IPS-18c (cell line): ENCODE measurements at regions not wholly inside any gene's neighbourhood (a gene's known extent, or its start where the extent isn't known, plus 50 kb on each side); places are given as distances from the start of the nearest gene placed in this dataset.

Experiments used
- H3K4me3 ChIP-seq: 2 replicates; pipeline ENCODE4 v1.7.0; 2013; ENCODE audit warnings: low read depth, mild to moderate bottlenecking, low read length, moderate library complexity; ENCODE audit not compliant: insufficient read depth
- H3K9me3 ChIP-seq: one replicate; pipeline ENCODE4 v1.6.1; 2013; ENCODE audit warnings: mild to moderate bottlenecking, low read length, moderate library complexity; ENCODE audit not compliant: control insufficient read depth, insufficient read depth

- Histone ChIP-seq H3K9me3 (no peaks in the 10 kb centered on the region), H3K4me3 (no peak overlapping the region)
These were observed 339.3 kb upstream of the PLET1 start for GRCh38 chr11:112599856-112600533.

GRCh38 chr11:112605093-112605666 lies 344.5 kb upstream of the PLET1 start:
- H3K9me3 ChIP-seq, result peaks cover 2% of the 10 kb centered on the region
- no peak overlapping the region for H3K4me3 ChIP-seq

GRCh38 chr11:112606656-112607055 lies 346.0 kb upstream of the PLET1 start:
- H3K4me3 ChIP-seq, result no peak overlapping the region
- peaks cover 2% of the 10 kb centered on the region for H3K9me3 ChIP-seq

DNA sequence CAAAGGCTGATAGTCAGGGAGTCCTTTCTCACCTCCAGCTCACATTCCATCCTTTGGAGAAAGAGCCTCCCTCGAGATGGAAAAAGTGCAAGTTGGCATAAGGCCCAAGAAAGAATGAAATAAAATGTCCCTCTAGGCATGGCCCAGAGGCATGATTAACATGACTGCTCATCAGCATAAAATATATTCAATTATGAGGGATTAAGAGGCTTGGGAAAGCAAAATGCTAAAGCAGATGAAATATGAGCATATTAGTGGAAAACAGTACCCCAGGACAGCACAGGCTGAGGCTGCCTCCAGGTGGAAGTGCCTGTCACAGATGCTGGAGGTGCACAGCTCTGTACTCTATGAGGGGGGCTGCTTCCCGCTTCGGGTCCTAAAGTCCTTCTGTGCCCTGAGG lies 347.8 kb upstream of the PLET1 start:
- Histone ChIP-seq H3K4me3 (no peak overlapping the region), H3K9me3 (peaks cover 2% of the 10 kb centered on the region)

GRCh38 chr11:112610494-112610893 lies 349.8 kb upstream of the PLET1 start:
- Histone ChIP-seq H3K9me3 (peaks cover 2% of the 10 kb centered on the region), H3K4me3 (no peak overlapping the region)

- Histone ChIP-seq H3K9me3 (peaks cover 2% of the 10 kb centered on the region), H3K4me3 (no peak overlapping the region)
These were observed 350.0 kb upstream of the NCAM1 start for GRCh38 chr11:112610996-112611750.

GRCh38 chr11:112611771-112612170 lies 349.4 kb upstream of the NCAM1 start:
- Histone ChIP-seq H3K9me3 (peaks cover 2% of the 10 kb centered on the region), H3K4me3 (no peak overlapping the region)

DNA sequence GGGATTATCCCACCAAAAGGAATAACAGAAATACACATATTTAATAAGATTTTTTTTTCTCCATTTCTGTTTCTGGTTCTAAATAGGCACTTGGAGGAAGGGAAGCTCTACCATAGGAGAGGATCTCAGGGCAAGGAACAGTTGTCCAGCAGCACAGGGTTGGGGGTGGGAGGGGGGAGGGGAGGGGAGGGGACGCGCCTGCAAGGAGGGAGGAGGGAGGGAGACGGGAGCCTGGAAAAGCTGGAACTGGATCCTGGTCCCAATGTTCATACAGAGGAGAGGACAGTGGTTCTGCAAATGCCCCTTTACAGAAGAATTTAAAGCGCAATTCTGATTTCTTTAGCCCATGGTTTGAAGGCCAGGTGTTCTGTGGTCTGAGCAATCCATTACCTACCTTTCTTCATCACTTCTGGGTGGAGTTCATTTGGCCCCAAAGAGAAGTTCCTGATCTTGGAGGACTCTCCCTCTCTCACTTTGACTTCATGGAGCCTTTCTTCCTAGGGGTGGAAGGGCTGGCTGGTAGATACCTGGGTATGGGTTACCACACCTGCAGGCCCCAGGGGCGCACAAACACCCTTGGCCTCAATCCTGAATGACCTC lies 348.9 kb upstream of the NCAM1 start:
- Histone ChIP-seq H3K4me3 (no peak overlapping the region), H3K9me3 (peaks cover 2% of the 10 kb centered on the region)

- peaks cover 2% of the 10 kb centered on the region for H3K9me3 ChIP-seq
- no peak overlapping the region for H3K4me3 ChIP-seq
These were observed 347.9 kb upstream of the NCAM1 start for GRCh38 chr11:112613051-112613972.

GRCh38 chr11:112614605-112615004 lies 346.6 kb upstream of the NCAM1 start:
- H3K9me3 ChIP-seq, result no peaks in the 10 kb centered on the region
- no peak overlapping the region for H3K4me3 ChIP-seq

DNA sequence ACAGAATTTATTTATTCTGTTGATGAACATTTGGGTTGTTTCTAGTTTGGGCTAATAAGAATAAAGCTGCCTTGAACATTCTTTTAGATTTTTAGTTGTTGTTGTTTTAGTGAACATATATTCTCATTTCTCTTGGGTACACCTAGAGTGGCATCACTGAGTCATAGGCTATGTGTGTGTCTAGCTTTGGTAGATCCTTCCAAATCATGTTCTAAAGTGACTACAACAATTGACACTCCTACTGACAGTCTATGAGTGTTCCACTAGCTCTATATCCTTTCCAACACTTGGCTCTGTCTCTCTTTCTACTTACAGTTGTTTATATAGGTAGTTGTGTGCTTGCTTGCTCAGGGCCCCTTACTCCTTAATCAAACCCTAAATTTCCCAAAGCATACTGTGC lies 346.0 kb upstream of the NCAM1 start:
- Histone ChIP-seq H3K9me3 (no peaks in the 10 kb centered on the region), H3K4me3 (no peak overlapping the region)

- Histone ChIP-seq H3K4me3 (no peak overlapping the region), H3K9me3 (no peaks in the 10 kb centered on the region)
These were observed 345.3 kb upstream of the NCAM1 start for GRCh38 chr11:112615891-112616290.

GRCh38 chr11:112616327-112617097 lies 344.7 kb upstream of the NCAM1 start:
- no peaks in the 10 kb centered on the region for H3K9me3 ChIP-seq
- H3K4me3 ChIP-seq, result no peak overlapping the region

- H3K4me3 ChIP-seq, result no peak overlapping the region
- H3K9me3 ChIP-seq, result no peaks in the 10 kb centered on the region
These were observed 344.2 kb upstream of the NCAM1 start for GRCh38 chr11:112617098-112617425.

- H3K9me3 ChIP-seq, result no peaks in the 10 kb centered on the region
These were observed 343.0 kb upstream of the NCAM1 start for GRCh38 chr11:112617977-112618826.

GRCh38 chr11:112619106-112619505 lies 342.1 kb upstream of the NCAM1 start:
- Histone ChIP-seq H3K9me3 (no peaks in the 10 kb centered on the region), H3K4me3 (no peak overlapping the region)

More at GRCh38 chr11:112617977-112618826, 343.0 kb upstream of the NCAM1 start:
- no peak overlapping the region for H3K4me3 ChIP-seq
